MCF 10A (cell line): ENCODE measurements at regions not wholly inside any gene's neighbourhood (a gene's known extent, or its start where the extent isn't known, plus 50 kb on each side); places are given as distances from the start of the nearest gene placed in this dataset.

Experiments
- BruUV-seq: library from RNA; stranded (reverse); fragments of 400-500 nt; replicated peaks from 2 replicates; lab custom pipeline; 2021; lab: Mats Ljungman, UMichigan
- CTCF ChIA-PET: fragments of 300-600 bp; sonication (Branson Sonifier 250); formaldehyde crosslinking; extraction: SDS; loops from one replicate; lab custom pipeline; 2021; ENCODE audit warnings: antibody characterized with exemption, inconsistent platforms; lab: Yijun Ruan, JAX
- POLR2A ChIA-PET: fragments of 300-600, 350-650 bp; sonication (Branson Sonifier 250); formaldehyde crosslinking; extraction: SDS; loops from one replicate; lab custom pipeline; 2020; ENCODE audit warnings: antibody characterized with exemption, inconsistent platforms; lab: Yijun Ruan, JAX
- DNase-seq: peaks from one replicate; pipeline ENCODE4 v3.0.0-alpha.2; 2018; ENCODE audit not compliant: unreplicated experiment
- H3K27ac Mint-ChIP-seq: one replicate; pipeline ENCODE4 v1.8.0; 2022; ENCODE audit warnings: mild to moderate bottlenecking, low read depth, mixed read lengths; ENCODE audit not compliant: unreplicated experiment
- H3K27me3 Mint-ChIP-seq: one replicate; pipeline ENCODE4 v1.8.0; 2022; ENCODE audit warnings: mixed read lengths; ENCODE audit not compliant: insufficient read depth, unreplicated experiment
- H3K36me3 Mint-ChIP-seq: one replicate; pipeline ENCODE4 v1.8.0; 2022; ENCODE audit warnings: mild to moderate bottlenecking, moderate library complexity, mixed read lengths; ENCODE audit not compliant: insufficient read depth, unreplicated experiment
- H3K4me1 Mint-ChIP-seq: one replicate; pipeline ENCODE4 v1.8.0; 2022; ENCODE audit warnings: mixed read lengths; ENCODE audit not compliant: insufficient read depth, unreplicated experiment
- H3K4me3 Mint-ChIP-seq: one replicate; pipeline ENCODE4 v1.8.0; 2022; ENCODE audit warnings: mild to moderate bottlenecking, moderate library complexity, mixed read lengths; ENCODE audit not compliant: unreplicated experiment
- H3K9me3 Mint-ChIP-seq: one replicate; pipeline ENCODE4 v1.8.0; 2022; ENCODE audit warnings: mixed read lengths; ENCODE audit not compliant: unreplicated experiment
- CTCF ChIP-seq: fragments of 200-600 bp; IDR thresholded peaks from one replicate; pipeline ENCODE4 v1.8.0; 2022; ENCODE audit warnings: antibody characterized with exemption, mild to moderate bottlenecking; ENCODE audit not compliant: unreplicated experiment
- intact Hi-C: fragments of 100-400 bp; cut with micrococcal nuclease; formaldehyde crosslinking; loops from 2 replicates; pipeline ENCODE4 v1.14.1; 2022

DNA sequence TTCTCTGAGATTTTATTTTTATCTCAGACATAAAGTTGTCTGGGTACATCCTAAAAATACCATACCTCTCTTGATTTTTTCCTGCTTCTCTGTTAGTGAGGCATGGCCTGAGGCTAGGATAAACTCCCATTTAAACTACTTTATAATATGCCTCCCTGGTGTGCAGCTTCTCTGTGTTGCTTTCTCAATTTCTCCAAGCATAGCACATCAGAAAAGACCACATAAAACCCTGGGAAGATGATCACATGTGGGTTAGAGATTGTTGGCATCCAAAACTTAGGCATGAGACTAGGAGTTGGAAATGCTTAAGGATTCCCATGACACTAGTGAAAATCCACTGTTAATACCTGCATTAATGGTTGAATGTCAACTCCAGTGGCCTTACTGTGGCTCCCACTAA is 254.6 kb downstream of the RND3 start:
- peaks cover 4% of the 10 kb centered on the region for H3K36me3 Mint-ChIP-seq
- no peak overlapping the region for H3K27ac Mint-ChIP-seq
- H3K9me3 Mint-ChIP-seq: no peaks in the 10 kb centered on the region
- no peak for TF ChIP-seq CTCF
- no TSS peak for BruUV-seq
- ChIA-PET POLR2A (no interaction called here), CTCF (no interaction called here)
- H3K4me1 Mint-ChIP-seq: peaks cover 6% of the 10 kb centered on the region
- no peak overlapping the region for H3K4me3 Mint-ChIP-seq
- intact Hi-C loops: no loop called here
- no peak for DNase-seq
- no peaks in the 10 kb centered on the region for H3K27me3 Mint-ChIP-seq

- H3K36me3 Mint-ChIP-seq: peaks cover 4% of the 10 kb centered on the region
- BruUV-seq: no TSS peak
- no peak overlapping the region for H3K4me3 Mint-ChIP-seq
- CTCF ChIA-PET: interaction anchor here (1.1 kb wide), 1 partner anchor 10 kb away, joined by 4 read pairs; no protein-coding TSS in a partner anchor
- POLR2A ChIA-PET: no interaction called here
- H3K9me3 Mint-ChIP-seq: no peaks in the 10 kb centered on the region
- no peaks in the 10 kb centered on the region for H3K27me3 Mint-ChIP-seq
- no peak for TF ChIP-seq CTCF
- intact Hi-C loops: no loop called here
- no peak overlapping the region for H3K27ac Mint-ChIP-seq
- peaks cover 6% of the 10 kb centered on the region for H3K4me1 Mint-ChIP-seq
- no peak for DNase-seq
Observed at GRCh38 chr2:150232321-150232720, 255.1 kb downstream of the RND3 start.

DNA sequence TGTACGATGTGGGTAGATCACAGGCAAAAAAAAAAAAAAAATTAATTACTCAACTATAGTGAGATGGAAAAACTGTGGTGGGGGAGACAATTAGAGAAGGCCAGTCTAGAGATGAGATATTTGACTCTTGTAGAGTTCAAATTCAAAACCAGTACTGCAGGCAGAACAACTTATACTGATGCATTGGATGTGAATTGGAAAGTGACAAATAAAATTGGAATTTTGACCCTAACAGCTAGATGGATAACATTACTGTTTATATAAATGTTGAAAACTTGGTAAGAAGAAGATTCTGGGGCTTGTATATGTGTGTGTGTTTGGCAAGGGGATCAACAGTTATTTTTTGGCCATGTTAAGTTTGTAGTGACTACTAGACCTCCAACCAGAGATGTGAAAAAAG is 256.9 kb downstream of the RND3 start:
- DNase-seq: no peak
- Mint-ChIP-seq H3K27me3 (no peaks in the 10 kb centered on the region), H3K9me3 (no peaks in the 10 kb centered on the region), H3K4me3 (no peak overlapping the region), H3K36me3 (peaks cover 4% of the 10 kb centered on the region), H3K4me1 (peaks cover 6% of the 10 kb centered on the region), H3K27ac (no peak overlapping the region)
- ChIA-PET POLR2A (interaction anchor here (0.7 kb wide), 1 partner anchor 24 kb away, joined by 3 read pairs; no protein-coding TSS in a partner anchor), CTCF (no interaction called here)
- no peak for TF ChIP-seq CTCF
- intact Hi-C loops: no loop called here
- no TSS peak for BruUV-seq

GRCh38 chr2:150230004-150230403 is 257.5 kb downstream of the RND3 start:
- POLR2A ChIA-PET: no interaction called here
- H3K27me3 Mint-ChIP-seq: no peaks in the 10 kb centered on the region
- H3K4me1 Mint-ChIP-seq: peaks cover 2% of the 10 kb centered on the region
- DNase-seq: no peak
- TF ChIP-seq CTCF: no peak
- no TSS peak for BruUV-seq
- intact Hi-C loops: no loop called here
- CTCF ChIA-PET: interaction anchor here (1.2 kb wide), 1 partner anchor 9 kb away, joined by 4 read pairs; no protein-coding TSS in a partner anchor
- H3K27ac Mint-ChIP-seq: no peak overlapping the region
- no peak overlapping the region for H3K4me3 Mint-ChIP-seq
- peaks cover 4% of the 10 kb centered on the region for H3K36me3 Mint-ChIP-seq
- no peaks in the 10 kb centered on the region for H3K9me3 Mint-ChIP-seq
